ENCODE measurements at regions not wholly inside any gene's neighbourhood (a gene's known extent, or its start where the extent isn't known, plus 50 kb on each side); places are given as distances from the start of the nearest gene placed in this dataset.

- FAIRE-seq, result no peak
- DNase-seq (ENCODE audit: insufficient read length, low spot score), result no peak
Observed at GRCh38 chr18:78376046-78376445, 603.6 kb upstream of the SALL3 start.

- FAIRE-seq, result no peak
- no peak for DNase-seq (ENCODE audit: insufficient read length, low spot score)
Observed at GRCh38 chr18:78378403-78378802, 601.2 kb upstream of the SALL3 start.

- no peak for DNase-seq (ENCODE audit: insufficient read length, low spot score)
- no peak for FAIRE-seq
Observed at GRCh38 chr18:78378983-78379382, 600.6 kb upstream of the SALL3 start.

- DNase-seq (ENCODE audit: insufficient read length, low spot score) (no peak), FAIRE-seq (no peak)
Observed at GRCh38 chr18:78390348-78390951, 589.2 kb upstream of the SALL3 start.

- FAIRE-seq, result no peak
- no peak for DNase-seq (ENCODE audit: insufficient read length, low spot score)
Observed at GRCh38 chr18:78390952-78391348, 588.7 kb upstream of the SALL3 start.

- no peak for FAIRE-seq
Observed at GRCh38 chr18:78393086-78393862, 586.3 kb upstream of the SALL3 start.

GRCh38 chr18:78396077-78396476 is 583.5 kb upstream of the SALL3 start:
- DNase-seq (ENCODE audit: insufficient read length, low spot score), result no peak
- FAIRE-seq, result no peak

More at GRCh38 chr18:78393086-78393862, 586.3 kb upstream of the SALL3 start:
- DNase-seq (ENCODE audit: insufficient read length, low spot score), result no peak

GRCh38 chr18:78396756-78397155 is 582.9 kb upstream of the SALL3 start:
- FAIRE-seq (no peak), DNase-seq (ENCODE audit: insufficient read length, low spot score) (no peak)

GRCh38 chr18:78399992-78400503 is 579.6 kb upstream of the SALL3 start:
- no peak for DNase-seq (ENCODE audit: insufficient read length, low spot score)
- no peak for FAIRE-seq

- DNase-seq (ENCODE audit: insufficient read length, low spot score) (no peak), FAIRE-seq (no peak)
Observed at GRCh38 chr18:78402440-78402839, 577.2 kb upstream of the SALL3 start.

- FAIRE-seq (no peak), DNase-seq (ENCODE audit: insufficient read length, low spot score) (no peak)
Observed at GRCh38 chr18:78402966-78403365, 576.7 kb upstream of the SALL3 start.

- no peak for DNase-seq (ENCODE audit: insufficient read length, low spot score)
- FAIRE-seq, result no peak
Observed at GRCh38 chr18:78403371-78403770, 576.2 kb upstream of the SALL3 start.

GRCh38 chr18:78405763-78406162 is 573.9 kb upstream of the SALL3 start:
- FAIRE-seq (no peak), DNase-seq (ENCODE audit: insufficient read length, low spot score) (no peak)

GRCh38 chr18:78406743-78407465 is 572.7 kb upstream of the SALL3 start:
- DNase-seq (ENCODE audit: insufficient read length, low spot score) (no peak), FAIRE-seq (no peak)

- FAIRE-seq (no peak), DNase-seq (ENCODE audit: insufficient read length, low spot score) (no peak)
Observed at GRCh38 chr18:78407466-78407844, 572.2 kb upstream of the SALL3 start.

GRCh38 chr18:78408623-78409022 is 571.0 kb upstream of the SALL3 start:
- DNase-seq (ENCODE audit: insufficient read length, low spot score) (no peak), FAIRE-seq (no peak)

GRCh38 chr18:78410094-78410786 is 569.4 kb upstream of the SALL3 start:
- FAIRE-seq (no peak), DNase-seq (ENCODE audit: insufficient read length, low spot score) (no peak)

- FAIRE-seq, result no peak
Observed at GRCh38 chr18:78411539-78411938, 568.1 kb upstream of the SALL3 start.

GRCh38 chr18:78414302-78414701 is 565.3 kb upstream of the SALL3 start:
- FAIRE-seq (no peak), DNase-seq (ENCODE audit: insufficient read length, low spot score) (no peak)

More at GRCh38 chr18:78411539-78411938, 568.1 kb upstream of the SALL3 start:
- DNase-seq (ENCODE audit: insufficient read length, low spot score), result no peak

- FAIRE-seq (no peak), DNase-seq (ENCODE audit: insufficient read length, low spot score) (no peak)
Observed at GRCh38 chr18:78416853-78417252, 562.8 kb upstream of the SALL3 start.

- FAIRE-seq (no peak), DNase-seq (ENCODE audit: insufficient read length, low spot score) (no peak)
Observed at GRCh38 chr18:78418379-78418778, 561.2 kb upstream of the SALL3 start.

Data from HTR-8/SVneo (cell line).